NCI-H2107 treated with DMSO at 0.1 percent for 48 hours (cell line): ENCODE measurements at regions not wholly inside any gene's neighbourhood (a gene's known extent, or its start where the extent isn't known, plus 50 kb on each side); places are given as distances from the start of the nearest gene placed in this dataset.

Experiments
- DNase-seq: peaks from one replicate; lab custom pipeline; 2025; ENCODE audit not compliant: unreplicated experiment; lab: John Stamatoyannopoulos, UW

- no peak for DNase-seq
These were observed 288.8 kb upstream of the NFE2L3 start for GRCh38 chr7:25863005-25863728.

GRCh38 chr7:25863729-25864110, 288.3 kb upstream of the NFE2L3 start:
- DNase-seq, result no peak

GRCh38 chr7:25864511-25864910, 287.5 kb upstream of the NFE2L3 start:
- DNase-seq, result no peak

- no peak for DNase-seq
These were observed 286.9 kb upstream of the NFE2L3 start for GRCh38 chr7:25864943-25865751.

GRCh38 chr7:25868509-25868908, 283.5 kb upstream of the NFE2L3 start:
- DNase-seq, result no peak

- DNase-seq, result no peak
These were observed 281.4 kb upstream of the NFE2L3 start for GRCh38 chr7:25870574-25870973.

- no peak for DNase-seq
These were observed 275.9 kb upstream of the NFE2L3 start for GRCh38 chr7:25876092-25876491.

- no peak for DNase-seq
These were observed 273.9 kb upstream of the NFE2L3 start for GRCh38 chr7:25877802-25878789.

GRCh38 chr7:25879799-25880198, 272.2 kb upstream of the NFE2L3 start:
- DNase-seq, result no peak

GRCh38 chr7:25881317-25882037, 270.5 kb upstream of the NFE2L3 start:
- no peak for DNase-seq

GRCh38 chr7:25882151-25882773, 269.7 kb upstream of the NFE2L3 start:
- no peak for DNase-seq

GRCh38 chr7:25884265-25884828, 267.7 kb upstream of the NFE2L3 start:
- DNase-seq, result no peak

- DNase-seq, result no peak
These were observed 266.9 kb upstream of the NFE2L3 start for GRCh38 chr7:25885057-25885576.

- DNase-seq, result no peak
These were observed 265.4 kb upstream of the NFE2L3 start for GRCh38 chr7:25886387-25887240.

- DNase-seq, result no peak
These were observed 264.7 kb upstream of the NFE2L3 start for GRCh38 chr7:25887266-25887665.

- DNase-seq, result no peak
These were observed 264.0 kb upstream of the NFE2L3 start for GRCh38 chr7:25887795-25888559.

GRCh38 chr7:25889765-25890164, 262.2 kb upstream of the NFE2L3 start:
- no peak for DNase-seq

- DNase-seq, result no peak
These were observed 260.4 kb upstream of the NFE2L3 start for GRCh38 chr7:25891591-25891990.
